Right lobe of liver (tissue), 6 donors: ENCODE measurements at regions not wholly inside any gene's neighbourhood (a gene's known extent, or its start where the extent isn't known, plus 50 kb on each side); places are given as distances from the start of the nearest gene placed in this dataset.

Source experiments
- ATAC-seq, 4 donors: fragments of 200-7000 bp; cut with Tn5 transposase; one replicate each; pipeline ENCODE4 v1.9.1; 2020; ENCODE audit warnings: mild to moderate bottlenecking in 4 of 4, moderate library complexity in 4 of 4
- DNase-seq, 3 donors: peaks; one replicate each; pipeline ENCODE4 v3.0.0-alpha.2; 2020
- H3K27ac ChIP-seq, 3 donors: fragments of 200-600 bp; one replicate each; pipeline ENCODE4 v1.8.0; 2022
- H3K27me3 ChIP-seq, 2 donors: fragments of 200-600 bp; one replicate each; pipeline ENCODE4 v1.8.0; 2022
- H3K36me3 ChIP-seq, 4 donors: fragments of 200-600 bp; sonication (generic) in 1 of 4; one replicate each; pipeline versions ENCODE4 v1.5.1 to v1.8.0; 2017 to 2022; ENCODE audit warnings: control low read depth in 1 of 4
- H3K4me1 ChIP-seq, 4 donors: fragments of 200-600 bp; sonication (generic) in 1 of 4; one replicate each; pipeline versions ENCODE4 v1.5.1 to v1.8.0; 2017 to 2022; ENCODE audit warnings: control low read depth in 1 of 4
- H3K4me3 ChIP-seq, 3 donors: fragments of 200-600 bp; one replicate each; pipeline ENCODE4 v1.8.0; 2022
- H3K9me3 ChIP-seq, 4 donors: fragments of 200-600 bp; sonication (generic) in 1 of 4; one replicate each; pipeline versions ENCODE4 v1.5.1 to v1.8.0; 2017 to 2022; ENCODE audit warnings: control low read depth in 1 of 4
- CTCF ChIP-seq, 4 donors: fragments of 200-600 bp in 3 of 4; fragments of 450-650 bp in 1 of 4; IDR thresholded peaks; one replicate each; pipeline versions ENCODE4 v1.5.1 to v1.8.0; 2016 to 2022; ENCODE audit warnings: antibody characterized with exemption in 4 of 4, mild to moderate bottlenecking in 2 of 4
- POLR2A ChIP-seq: fragments of 450-650 bp; IDR thresholded peaks from one replicate; pipeline ENCODE4 v1.6.1; 2017; ENCODE audit warnings: antibody characterized with exemption, mild to moderate bottlenecking
- WGBS: methylation state at CpG from one replicate; pipeline ENCODE4 v1.1.6; 2018; ENCODE audit warnings: low coverage, low lambda C conversion rate; ENCODE audit not compliant: insufficient coverage; ENCODE audit errors: missing lambda C conversion rate; 5-methylcytosine and 5-hydroxymethylcytosine counted together
- intact Hi-C, 2 donors: fragments of 100-400 bp; cut with DNase I; formaldehyde crosslinking; loops; one replicate each; pipeline versions ENCODE4 v1.11.2 to v1.14.1; 2022
- donor health status: DM: no; HTN: yes; CAD: no.
- donor health status: DM: no; HTN: no; CAD: no.
- donor health status: DM: no; HTN: no; CAD: no.
- donor health status: DM: no; HTN: yes; CAD: no.
- donor health status: DM: no; HTN: yes; CAD: no.

DNA sequence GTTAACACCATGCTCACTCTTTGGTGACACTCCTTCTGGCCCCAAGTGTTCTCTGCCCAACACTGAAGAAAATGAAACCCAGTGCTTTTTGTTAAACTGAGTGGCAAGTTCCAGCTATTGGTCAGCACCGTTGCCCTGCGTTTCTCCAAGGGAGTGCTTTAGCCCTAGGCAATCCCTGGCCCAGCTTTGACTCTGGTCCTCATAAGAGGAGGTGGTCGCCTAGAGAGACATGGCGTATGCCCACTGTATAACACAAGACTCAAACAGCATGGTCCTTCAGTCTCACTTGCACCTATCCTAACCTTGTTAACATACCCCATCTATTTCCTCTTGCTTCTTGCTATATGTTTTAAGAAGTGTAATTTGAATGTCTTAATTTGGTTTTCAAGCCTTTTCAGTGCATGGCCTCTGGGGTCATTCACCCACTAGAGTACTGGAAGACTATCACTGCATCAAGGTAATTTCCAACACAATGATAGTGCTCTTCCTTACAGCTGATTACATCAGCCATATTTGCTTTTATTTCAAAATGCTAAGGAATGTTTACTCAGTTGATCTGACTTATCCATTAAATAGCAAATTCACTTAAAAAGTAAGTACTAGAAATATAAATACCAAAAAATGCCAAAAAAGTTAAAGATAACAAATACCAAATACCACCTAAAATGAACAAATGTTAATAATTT lies 190.5 kb upstream of the SOX21 start:
- peaks cover 0 to 8% (median 0%) of the 10 kb centered on the region in 4 donors for H3K4me1 ChIP-seq
- H3K27ac ChIP-seq: no peak overlapping the region
- DNase-seq (no peak), ATAC-seq (peak in 1 of 4 donors; percentile 74)
- no peaks in the 10 kb centered on the region for H3K36me3 ChIP-seq
- H3K4me3 ChIP-seq: no peak overlapping the region
- H3K9me3 ChIP-seq: no peaks in the 10 kb centered on the region
- intact Hi-C loops: no loop called here
- TF ChIP-seq CTCF (IDR thresholded peaks at IDR 0.05): no peak
- no peak for TF ChIP-seq POLR2A
- no peaks in the 10 kb centered on the region for H3K27me3 ChIP-seq
- WGBS: 92% methylated on average over 4 of the region's 4 CpGs

DNA sequence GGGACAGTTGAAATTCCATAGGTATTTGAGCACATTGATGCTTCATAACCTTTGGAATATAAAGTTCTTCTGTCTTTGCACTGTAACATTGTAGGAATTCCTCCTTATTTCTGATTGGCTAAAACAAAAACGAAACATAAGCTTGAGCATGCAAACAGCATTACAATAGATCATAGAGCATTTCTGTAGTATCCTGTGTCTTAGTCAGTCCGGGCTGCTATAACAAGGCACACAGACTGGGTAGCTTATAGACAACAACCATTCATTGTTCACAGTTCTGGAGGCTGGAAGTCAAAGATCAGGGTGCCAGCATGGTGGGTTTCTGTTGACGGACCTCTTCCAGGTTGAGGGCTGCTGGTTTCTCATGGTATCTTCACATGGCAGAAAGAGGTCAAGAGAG lies 188.7 kb upstream of the SOX21 start:
- 62% methylated on average over 3 of the region's 3 CpGs for WGBS
- no peak for DNase-seq
- Histone ChIP-seq H3K27ac (no peak overlapping the region), H3K4me1 (peaks cover 0 to 8% (median 0%) of the 10 kb centered on the region in 4 donors), H3K36me3 (no peaks in the 10 kb centered on the region), H3K4me3 (no peak overlapping the region), H3K9me3 (no peaks in the 10 kb centered on the region), H3K27me3 (no peaks in the 10 kb centered on the region)
- no peak for ATAC-seq
- intact Hi-C loops: no loop called here
- TF ChIP-seq POLR2A (no peak), CTCF (IDR thresholded peaks at IDR 0.05) (no peak)

GRCh38 chr13:94896719-94897317 lies 184.5 kb upstream of the SOX21 start:
- no peak overlapping the region for H3K27ac ChIP-seq
- TF ChIP-seq POLR2A (no peak), CTCF (IDR thresholded peaks at IDR 0.05) (no peak)
- WGBS: 77% methylated on average over 5 of the region's 5 CpGs
- DNase-seq (no peak), ATAC-seq (no peak)
- H3K4me3 ChIP-seq: no peak overlapping the region
- no peaks in the 10 kb centered on the region for H3K9me3 ChIP-seq
- intact Hi-C loops: no loop called here
- H3K36me3 ChIP-seq: no peaks in the 10 kb centered on the region
- H3K4me1 ChIP-seq: no peaks in the 10 kb centered on the region
- no peaks in the 10 kb centered on the region for H3K27me3 ChIP-seq

DNA sequence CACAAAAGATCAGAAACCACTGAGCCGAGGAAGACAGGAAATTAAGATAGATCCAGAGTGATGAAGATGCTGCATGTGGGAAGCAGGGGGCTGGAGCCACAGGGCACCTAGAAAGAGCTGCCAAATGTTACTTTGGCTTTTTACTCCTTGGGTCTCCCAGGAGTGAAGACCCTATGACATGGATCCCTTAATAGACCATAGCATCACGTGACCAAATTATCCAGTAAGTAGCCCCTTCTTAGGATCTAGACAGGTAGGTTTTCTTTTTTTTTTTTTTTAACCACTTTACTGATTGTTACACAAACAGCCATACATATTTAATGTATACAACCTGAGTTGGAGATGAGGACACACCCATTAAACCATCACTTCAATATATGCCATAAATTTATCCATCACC lies 183.9 kb upstream of the SOX21 start:
- no peak overlapping the region for H3K4me3 ChIP-seq
- H3K9me3 ChIP-seq: no peaks in the 10 kb centered on the region
- no peak overlapping the region for H3K27ac ChIP-seq
- no peaks in the 10 kb centered on the region for H3K27me3 ChIP-seq
- no peak for TF ChIP-seq CTCF (IDR thresholded peaks at IDR 0.05)
- no peak for DNase-seq
- H3K4me1 ChIP-seq: no peaks in the 10 kb centered on the region
- 38% methylated on average over 2 of the region's 2 CpGs for WGBS
- intact Hi-C loops: no loop called here
- no peak for ATAC-seq
- H3K36me3 ChIP-seq: no peaks in the 10 kb centered on the region
